Endodermal cell (in vitro differentiated cells): ENCODE measurements at regions not wholly inside any gene's neighbourhood (a gene's known extent, or its start where the extent isn't known, plus 50 kb on each side); places are given as distances from the start of the nearest gene placed in this dataset.

Source experiments
- DNase-seq: peaks from one replicate; pipeline ENCODE4 v3.0.0-alpha.2; 2017
- H3K27ac ChIP-seq: 2 replicates; pipeline ENCODE4 v1.5.1; 2013; ENCODE audit warnings: mild to moderate bottlenecking, low read depth, low read length, moderate library complexity
- H3K27me3 ChIP-seq: 2 replicates; pipeline ENCODE4 v1.6.1; 2013; ENCODE audit warnings: mild to moderate bottlenecking, low read length, moderate library complexity; ENCODE audit not compliant: insufficient read depth, control insufficient read depth, poor library complexity, severe bottlenecking
- H3K36me3 ChIP-seq: 2 replicates; pipeline ENCODE4 v1.7.0; 2013; ENCODE audit warnings: mild to moderate bottlenecking, low read length, moderate library complexity; ENCODE audit not compliant: control insufficient read depth, insufficient read depth
- H3K4me1 ChIP-seq: one replicate; pipeline ENCODE4 v1.7.0; 2013; ENCODE audit warnings: low read length; ENCODE audit not compliant: control insufficient read depth, insufficient read depth
- H3K4me3 ChIP-seq: 2 replicates; pipeline ENCODE4 v1.5.1; 2013; ENCODE audit warnings: mild to moderate bottlenecking, low read length, moderate library complexity
- H3K9ac ChIP-seq: 2 replicates; pipeline ENCODE4 v1.6.1; 2013; ENCODE audit warnings: mild to moderate bottlenecking, low read length, moderate library complexity; ENCODE audit not compliant: poor library complexity, severe bottlenecking; ENCODE audit errors: extremely low read depth
- H3K9me3 ChIP-seq: 2 replicates; pipeline ENCODE4 v1.6.1; 2013; ENCODE audit warnings: mild to moderate bottlenecking, low read length, moderate library complexity; ENCODE audit not compliant: control insufficient read depth
- H3K27ac Mint-ChIP-seq: 2 replicates; pipeline ENCODE4 v1.8.0; 2020; ENCODE audit warnings: mixed read lengths
- H3K27me3 Mint-ChIP-seq: 2 replicates; pipeline ENCODE4 v1.8.0; 2021; ENCODE audit warnings: mild to moderate bottlenecking, mixed read lengths; ENCODE audit not compliant: insufficient read depth
- H3K36me3 Mint-ChIP-seq: 2 replicates; pipeline ENCODE4 v1.8.0; 2020; ENCODE audit warnings: low read depth, mixed read lengths
- H3K4me1 Mint-ChIP-seq: 2 replicates; pipeline ENCODE4 v1.8.0; 2020; ENCODE audit warnings: mixed read lengths
- H3K4me3 Mint-ChIP-seq: 2 replicates; pipeline ENCODE4 v1.8.0; 2020; ENCODE audit warnings: mild to moderate bottlenecking, moderate library complexity, mixed read lengths
- H3K9me3 Mint-ChIP-seq: 2 replicates; pipeline ENCODE4 v1.8.0; 2020; ENCODE audit warnings: mild to moderate bottlenecking, mixed read lengths
- CTCF ChIP-seq: fragments of 200-600 bp; sonication (generic); conservative IDR thresholded peaks from 2 replicates; pipeline ENCODE4 v1.5.0; 2021; ENCODE audit warnings: antibody characterized with exemption, mild to moderate bottlenecking
- WGBS, 2 experiments: methylation state at CpG; one replicate each; pipeline versions ENCODE4 v1.1.5 to v1.1.7; 2013; ENCODE audit warnings: missing lambda C conversion rate in 2 of 2, mixed read lengths in 1 of 2; ENCODE audit not compliant: insufficient coverage in 1 of 2, insufficient read length in 1 of 2; 5-methylcytosine and 5-hydroxymethylcytosine counted together

GRCh38 chr4:160495356-160495755, 1392.5 kb downstream of the RAPGEF2 start:
- no peak overlapping the region for H3K27ac Mint-ChIP-seq
- no peak overlapping the region for H3K27ac ChIP-seq

GRCh38 chr4:160498211-160498610, 1395.3 kb downstream of the RAPGEF2 start:
- H3K27me3 ChIP-seq: no peaks in the 10 kb centered on the region
- H3K27ac ChIP-seq: no peak overlapping the region
- no peak overlapping the region for H3K27ac Mint-ChIP-seq
- no peak overlapping the region for H3K4me3 Mint-ChIP-seq
- peaks cover 9% of the 10 kb centered on the region for H3K4me1 Mint-ChIP-seq
- H3K9ac ChIP-seq: no peak overlapping the region
- H3K36me3 ChIP-seq: no peaks in the 10 kb centered on the region
- peaks cover 7% of the 10 kb centered on the region for H3K9me3 Mint-ChIP-seq
- peaks cover 12% of the 10 kb centered on the region for H3K9me3 ChIP-seq
- peaks cover 3% of the 10 kb centered on the region for H3K4me1 ChIP-seq
- no peaks in the 10 kb centered on the region for H3K36me3 Mint-ChIP-seq
- TF ChIP-seq CTCF: no peak
- H3K27me3 Mint-ChIP-seq: no peaks in the 10 kb centered on the region
- DNase-seq: no peak
- no peak overlapping the region for H3K4me3 ChIP-seq
- WGBS, 2 experiments: 89 to 91% methylated on average over 4 of the region's 4 CpGs

More at GRCh38 chr4:160495356-160495755, 1392.5 kb downstream of the RAPGEF2 start:
- H3K27me3 Mint-ChIP-seq: no peaks in the 10 kb centered on the region
- 77 to 87% methylated on average over 1 to 2 of the region's 2 CpGs for WGBS, 2 experiments
- Histone ChIP-seq H3K9me3 (peaks cover 40% of the 10 kb centered on the region), H3K36me3 (no peaks in the 10 kb centered on the region), H3K4me3 (no peak overlapping the region), H3K9ac (no peak overlapping the region), H3K4me1 (peaks cover 3% of the 10 kb centered on the region), H3K27me3 (no peaks in the 10 kb centered on the region)
- TF ChIP-seq CTCF: no peak
- H3K9me3 Mint-ChIP-seq: peaks cover 31% of the 10 kb centered on the region
- H3K4me1 Mint-ChIP-seq: peaks cover 9% of the 10 kb centered on the region
- DNase-seq: no peak
- H3K36me3 Mint-ChIP-seq: peaks cover 7% of the 10 kb centered on the region
- H3K4me3 Mint-ChIP-seq: no peak overlapping the region

GRCh38 chr4:160505724-160506123, 1402.8 kb downstream of the RAPGEF2 start:
- no peak for TF ChIP-seq CTCF
- H3K27ac Mint-ChIP-seq: peak overlapping the region; percentile 56
- no peak overlapping the region for H3K4me3 Mint-ChIP-seq
- H3K4me1 Mint-ChIP-seq: peaks cover 14% of the 10 kb centered on the region
- H3K27me3 Mint-ChIP-seq: no peaks in the 10 kb centered on the region
- H3K9ac ChIP-seq: no peak overlapping the region
- H3K36me3 Mint-ChIP-seq: no peaks in the 10 kb centered on the region
- WGBS, 2 experiments: 52 to 78% methylated on average over 2 to 4 of the region's 4 CpGs
- no peaks in the 10 kb centered on the region for H3K36me3 ChIP-seq
- peak overlapping the region; percentile 33 for H3K4me3 ChIP-seq
- no peak overlapping the region for H3K27ac ChIP-seq
- H3K4me1 ChIP-seq: peaks cover 5% of the 10 kb centered on the region
- no peaks in the 10 kb centered on the region for H3K9me3 ChIP-seq
- no peaks in the 10 kb centered on the region for H3K27me3 ChIP-seq
- peak; percentile 71 for DNase-seq
- H3K9me3 Mint-ChIP-seq: no peaks in the 10 kb centered on the region
